HuH-7.5 (cell line): ENCODE measurements at regions not wholly inside any gene's neighbourhood (a gene's known extent, or its start where the extent isn't known, plus 50 kb on each side); places are given as distances from the start of the nearest gene placed in this dataset.
"Not testable (repeated sequence)": the region's sequence is repeated elsewhere in the genome, so short reads cannot be mapped to it uniquely, and the experiment has no call there.

ENCODE experiments used
- DNase-seq: peaks from one replicate; pipeline ENCODE4 v3.0.0; 2011; ENCODE audit warnings: low spot score

- no peak for DNase-seq
Measured at GRCh38 chr5:152107220-152107619, 182.6 kb upstream of the GLRA1 start.

DNA sequence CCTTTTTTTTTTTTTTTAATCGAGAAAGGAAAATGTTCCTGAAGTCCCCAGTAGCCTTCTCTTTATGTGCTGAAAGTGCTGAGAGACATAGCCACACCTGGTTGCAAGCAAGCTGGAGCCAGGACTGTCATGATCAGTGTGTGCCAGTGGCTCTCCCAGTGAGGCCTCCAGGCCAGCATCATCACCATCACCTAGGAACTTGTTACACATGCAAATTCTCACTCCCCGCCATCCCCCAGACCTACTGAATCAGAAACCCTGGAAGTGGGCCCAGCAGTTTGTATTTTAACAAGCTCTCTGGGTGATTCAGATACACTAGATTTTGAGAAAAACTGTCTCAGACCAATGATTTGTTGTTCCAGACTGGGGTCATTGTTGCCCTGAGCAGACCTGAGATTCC lies 181.9 kb upstream of the GLRA1 start:
- no peak for DNase-seq

- DNase-seq = no peak
Measured at GRCh38 chr5:152105085-152105484, 180.4 kb upstream of the GLRA1 start.

- DNase-seq = no peak
Measured at GRCh38 chr5:152104211-152104610, 179.6 kb upstream of the GLRA1 start.

DNA sequence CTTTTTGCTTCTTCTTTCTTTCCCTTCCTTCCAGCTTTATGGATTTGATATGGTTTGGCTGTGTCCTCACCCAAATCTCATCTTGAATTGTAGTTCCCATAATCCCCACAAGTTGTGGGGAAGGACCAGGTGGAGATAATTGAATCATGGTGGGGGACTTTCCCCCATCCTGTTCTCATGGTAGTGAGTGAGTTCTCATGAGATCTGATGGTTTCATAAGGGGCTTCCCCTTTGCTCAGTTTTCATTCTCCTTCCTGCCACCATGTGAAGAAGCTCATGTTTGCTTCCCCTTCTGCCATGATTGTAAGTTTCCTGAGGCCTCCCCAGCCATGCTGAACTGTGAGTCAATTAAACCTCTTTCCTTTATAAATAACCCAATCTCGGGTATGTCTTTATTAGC lies 178.3 kb upstream of the GLRA1 start:
- not testable (repeated sequence) for DNase-seq

GRCh38 chr5:152102057-152102456 lies 177.4 kb upstream of the GLRA1 start:
- DNase-seq = no peak

DNA sequence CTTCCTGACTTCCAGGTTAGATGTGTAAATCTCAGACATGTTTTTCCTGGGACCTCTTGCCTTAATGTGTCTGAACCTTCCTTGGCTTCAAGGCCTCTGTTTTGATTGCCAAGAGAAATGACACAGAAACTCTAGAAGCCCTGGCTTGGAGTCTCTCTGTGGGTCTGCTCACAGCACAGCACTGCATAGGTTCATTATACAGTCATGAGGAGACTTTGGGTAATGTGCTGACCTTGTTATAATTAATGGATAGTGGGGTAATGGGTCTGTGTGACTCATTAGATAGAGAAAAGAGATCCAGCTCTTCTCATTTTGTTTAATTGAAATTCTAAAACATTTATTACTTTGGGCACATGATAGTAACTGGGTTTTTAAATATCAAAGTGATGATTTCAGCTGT lies 175.8 kb upstream of the GLRA1 start:
- no peak for DNase-seq

GRCh38 chr5:152097128-152097527 lies 172.5 kb upstream of the GLRA1 start:
- DNase-seq = no peak

- no peak for DNase-seq
Measured at GRCh38 chr5:152094716-152095115, 170.1 kb upstream of the GLRA1 start.

DNA sequence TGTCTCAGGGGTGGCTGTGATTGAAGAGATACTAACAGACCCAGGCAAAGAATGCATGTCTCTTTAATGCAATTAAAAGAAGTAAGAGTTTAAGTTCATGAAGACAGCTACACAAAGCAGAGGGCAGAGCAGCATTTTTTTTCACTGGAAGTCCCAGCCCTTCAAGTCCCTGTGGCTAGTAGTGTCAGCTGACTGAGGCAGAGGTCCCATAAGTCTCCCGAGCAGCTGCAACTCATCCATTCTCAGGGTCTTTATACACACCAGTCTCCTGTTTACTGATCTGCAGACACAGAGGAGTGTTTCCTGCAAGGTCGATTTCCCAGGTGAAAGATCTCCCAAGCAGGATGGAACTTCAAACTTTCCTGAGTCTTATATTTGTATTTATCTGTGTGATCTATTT lies 169.4 kb upstream of the GLRA1 start:
- DNase-seq = no peak

DNA sequence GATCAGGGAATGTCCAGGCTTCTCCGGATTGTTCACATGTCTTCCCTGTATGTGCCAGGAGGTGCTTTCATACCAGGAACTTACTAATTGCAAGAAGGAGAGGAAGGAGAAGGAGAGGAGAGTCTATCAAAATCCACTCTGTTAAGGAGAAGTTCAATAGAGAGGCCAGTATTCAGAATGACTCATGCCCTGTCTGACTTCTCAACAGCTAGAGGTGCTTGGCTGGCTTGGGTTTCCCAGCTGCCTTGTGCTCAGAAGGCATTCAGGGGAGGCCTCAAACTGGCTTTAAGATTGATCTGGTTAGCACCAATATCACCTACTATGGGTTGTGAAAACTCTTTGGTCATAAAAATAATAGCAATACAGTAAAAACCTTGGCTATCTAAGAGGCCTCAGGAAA lies 167.9 kb upstream of the GLRA1 start:
- DNase-seq = no peak

DNA sequence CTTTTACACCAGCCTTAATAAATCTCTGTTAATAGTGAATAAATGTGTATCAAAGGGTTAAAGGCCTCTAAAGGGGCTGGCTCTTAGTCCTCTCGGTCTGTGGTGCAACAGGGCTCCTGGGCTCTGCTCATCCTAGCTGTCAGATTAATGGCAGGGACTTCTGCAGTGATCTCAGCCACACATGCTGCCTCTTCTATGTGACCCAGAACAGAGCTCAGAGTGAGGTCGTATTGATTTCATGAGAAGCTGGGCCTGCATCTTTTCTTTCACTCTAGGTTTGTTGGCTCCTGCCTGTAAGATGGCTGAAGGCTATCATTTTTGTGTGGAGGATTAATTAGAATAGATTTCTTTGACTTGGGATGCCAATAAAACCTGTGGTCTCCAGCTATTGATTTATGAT lies 165.0 kb upstream of the GLRA1 start:
- DNase-seq = no peak

DNA sequence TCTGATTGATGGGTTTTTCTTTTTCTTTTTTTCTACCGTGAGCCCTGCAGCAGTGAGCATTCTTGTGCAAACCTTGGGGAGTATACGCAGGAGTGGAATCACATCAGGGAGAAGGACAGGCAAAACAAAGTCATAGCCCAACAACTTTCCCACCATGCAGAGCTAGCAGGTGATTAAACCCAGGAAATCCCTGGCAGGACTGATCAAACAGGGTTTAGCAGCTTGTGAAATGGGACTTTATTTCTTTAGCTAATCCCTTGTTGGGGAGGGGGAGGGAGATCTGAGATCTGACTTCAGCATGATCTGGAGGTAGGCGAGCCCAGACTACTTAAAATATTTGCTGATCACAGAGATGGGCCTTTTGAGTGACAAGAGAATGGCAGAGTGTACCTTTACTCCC lies 162.0 kb upstream of the GLRA1 start:
- DNase-seq = no peak

DNA sequence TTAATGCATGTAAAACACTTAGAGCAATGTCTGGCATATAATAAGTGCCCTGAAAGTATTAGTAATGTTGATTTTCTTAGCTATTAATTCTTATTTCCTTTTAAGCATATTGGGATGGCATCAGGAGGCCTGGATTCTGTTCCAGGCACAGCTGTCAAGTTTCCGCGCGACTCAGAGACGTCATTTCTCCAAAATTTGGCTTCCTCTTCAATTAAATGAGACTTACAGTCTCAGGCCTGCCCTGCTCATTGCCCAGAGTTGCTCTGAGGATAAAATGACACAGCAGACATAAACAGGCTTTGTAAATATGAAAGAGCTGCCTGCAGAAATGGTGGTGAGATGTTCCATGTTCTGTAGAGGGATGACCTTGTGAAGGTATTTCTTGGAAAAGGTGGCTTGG lies 159.8 kb upstream of the GLRA1 start:
- no peak for DNase-seq

DNA sequence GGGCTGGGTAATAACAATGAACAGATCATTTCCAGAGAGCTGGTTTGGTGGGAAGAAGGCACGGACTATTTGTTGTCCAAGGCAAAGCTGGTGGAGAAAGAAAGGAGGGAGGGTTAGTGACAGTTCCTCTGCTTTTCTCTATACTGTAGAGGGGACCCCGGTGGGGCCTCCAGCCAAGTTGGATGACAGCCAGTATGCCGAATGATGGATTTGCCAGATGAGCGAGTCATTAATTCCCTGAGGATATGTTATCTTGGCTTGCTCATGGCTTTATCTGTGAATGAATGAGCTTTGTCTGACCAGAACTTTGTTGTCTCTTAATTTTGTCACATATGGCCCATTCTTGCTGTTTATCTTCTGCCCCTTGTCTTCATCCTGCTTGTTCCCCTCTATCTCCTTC lies 158.6 kb upstream of the GLRA1 start:
- DNase-seq = no peak

GRCh38 chr5:152072091-152072490 lies 147.4 kb upstream of the GLRA1 start:
- DNase-seq = no peak

DNA sequence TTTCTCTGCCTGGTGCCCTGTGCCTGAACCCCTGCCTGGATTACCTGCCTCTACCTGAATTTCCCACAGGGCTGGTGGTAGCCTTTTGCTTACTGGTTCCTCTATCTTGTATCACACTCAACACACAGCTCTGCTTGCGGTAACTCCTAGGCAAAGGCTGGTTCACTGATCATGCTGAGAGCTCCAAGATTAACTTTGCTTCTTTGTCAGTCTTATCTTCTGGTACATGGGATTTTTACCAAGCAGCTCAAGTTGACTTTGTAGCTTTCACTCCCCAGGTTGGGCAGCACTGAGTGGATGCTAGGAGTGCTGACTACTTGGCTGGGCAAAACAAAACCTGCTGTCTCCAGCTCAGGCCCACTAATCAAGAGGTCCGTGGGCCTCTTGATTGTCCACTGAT lies 145.9 kb upstream of the GLRA1 start:
- DNase-seq = no peak

- DNase-seq = no peak
Measured at GRCh38 chr5:152066784-152067183, 142.1 kb upstream of the GLRA1 start.

- no peak for DNase-seq
Measured at GRCh38 chr5:152063004-152063403, 138.4 kb upstream of the GLRA1 start.

GRCh38 chr5:152061095-152061494 lies 136.4 kb upstream of the GLRA1 start:
- DNase-seq = no peak

- DNase-seq = no peak
Measured at GRCh38 chr5:152058267-152058666, 133.6 kb upstream of the GLRA1 start.

- no peak for DNase-seq
Measured at GRCh38 chr5:152056931-152057330, 132.3 kb upstream of the GLRA1 start.

DNA sequence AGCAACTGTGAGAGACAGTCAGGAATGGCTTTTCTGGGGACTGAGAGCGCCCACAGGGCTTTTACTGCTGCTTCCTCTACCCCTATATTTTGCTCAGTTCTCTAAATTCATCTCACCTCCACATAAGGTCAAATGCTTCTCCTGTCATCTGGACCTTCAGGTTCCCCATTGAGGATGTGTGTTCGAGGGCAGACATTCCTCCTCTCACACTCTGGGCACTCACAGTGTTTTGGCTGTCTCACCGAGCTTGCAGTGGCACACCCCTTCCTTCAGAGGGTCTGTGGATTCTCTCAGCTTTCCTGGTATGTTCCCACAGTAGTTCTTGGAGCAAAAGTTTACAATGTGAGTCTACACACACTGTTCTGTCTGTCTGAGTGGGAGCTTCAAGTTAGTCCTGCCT lies 127.8 kb upstream of the GLRA1 start:
- no peak for DNase-seq

GRCh38 chr5:152051499-152052454 lies 127.1 kb upstream of the GLRA1 start:
- DNase-seq = no peak
